ENCODE measurements at regions not wholly inside any gene's neighbourhood (a gene's known extent, or its start where the extent isn't known, plus 50 kb on each side); places are given as distances from the start of the nearest gene placed in this dataset.
"Not testable (repeated sequence)": the region's sequence is repeated elsewhere in the genome, so short reads cannot be mapped to it uniquely, and the experiment has no call there.

- no peak for DNase-seq (ENCODE audit: low read depth)
- H3K4me3 ChIP-seq (ENCODE audit: low read depth, low read length), result no peak overlapping the region
Observed at GRCh38 chr1:204773246-204773645, 87.7 kb upstream of the LRRN2 start.

GRCh38 chr1:204775546-204775945, 90.0 kb upstream of the LRRN2 start:
- TF ChIP-seq CTCF (IDR thresholded peaks at IDR 0.05; ENCODE audit: insufficient read depth, low read depth, low read length, missing control alignments), result no peak
- no peak overlapping the region for H3K4me3 ChIP-seq (ENCODE audit: low read depth, low read length)
- DNase-seq (ENCODE audit: low read depth), result no peak

More at GRCh38 chr1:204773246-204773645, 87.7 kb upstream of the LRRN2 start:
- TF ChIP-seq CTCF (IDR thresholded peaks at IDR 0.05; ENCODE audit: insufficient read depth, low read depth, low read length, missing control alignments), result no peak

- DNase-seq (ENCODE audit: low read depth), result no peak
- H3K4me3 ChIP-seq (ENCODE audit: low read depth, low read length), result no peak overlapping the region
- TF ChIP-seq CTCF (IDR thresholded peaks at IDR 0.05; ENCODE audit: insufficient read depth, low read depth, low read length, missing control alignments), result no peak
Observed at GRCh38 chr1:204777591-204777990, 92.1 kb upstream of the LRRN2 start.

GRCh38 chr1:204780630-204781029, 90.0 kb upstream of the NFASC start:
- no peak overlapping the region for H3K4me3 ChIP-seq (ENCODE audit: low read depth, low read length)
- DNase-seq (ENCODE audit: low read depth), result no peak
- no peak for TF ChIP-seq CTCF (IDR thresholded peaks at IDR 0.05; ENCODE audit: insufficient read depth, low read depth, low read length, missing control alignments)

- H3K4me3 ChIP-seq (ENCODE audit: low read depth, low read length), result no peak overlapping the region
- no peak for DNase-seq (ENCODE audit: low read depth)
- TF ChIP-seq CTCF (IDR thresholded peaks at IDR 0.05; ENCODE audit: insufficient read depth, low read depth, low read length, missing control alignments), result no peak
Observed at GRCh38 chr1:204782118-204782700, 88.5 kb upstream of the NFASC start.

- H3K4me3 ChIP-seq (ENCODE audit: low read depth, low read length); DNase-seq (ENCODE audit: low read depth): not testable (repeated sequence)
Observed at GRCh38 chr1:204785023-204785422, 85.6 kb upstream of the NFASC start.

GRCh38 chr1:204788470-204788869, 82.2 kb upstream of the NFASC start:
- no peak for DNase-seq (ENCODE audit: low read depth)
- H3K4me3 ChIP-seq (ENCODE audit: low read depth, low read length), result no peak overlapping the region
- no peak for TF ChIP-seq CTCF (IDR thresholded peaks at IDR 0.05; ENCODE audit: insufficient read depth, low read depth, low read length, missing control alignments)

All from GM12865 (cell line).